ENCODE measurements at regions not wholly inside any gene's neighbourhood (a gene's known extent, or its start where the extent isn't known, plus 50 kb on each side); places are given as distances from the start of the nearest gene placed in this dataset.

- TF ChIP-seq MAX (IDR thresholded peaks at IDR 0.05) = no peak
- no peak for TF ChIP-seq YY1 (IDR thresholded peaks at IDR 0.05; ENCODE audit: low read depth)
- no peak for TF ChIP-seq TAF1 (IDR thresholded peaks at IDR 0.05; ENCODE audit: low read depth)
- no peak for TF ChIP-seq REST (IDR thresholded peaks at IDR 0.05; ENCODE audit: low read depth)
- no peak for TF ChIP-seq RAD21 (IDR thresholded peaks at IDR 0.05; ENCODE audit: low read depth)
- no peak for TF ChIP-seq CEBPB (IDR thresholded peaks at IDR 0.05)
- no peak for TF ChIP-seq USF1 (IDR thresholded peaks at IDR 0.05)
- no peak for TF ChIP-seq EP300 (IDR thresholded peaks at IDR 0.05; ENCODE audit: borderline replicate concordance)
- TF ChIP-seq CREB1 (IDR thresholded peaks at IDR 0.05; ENCODE audit: low read depth) = no peak
- TF ChIP-seq TCF12 (IDR thresholded peaks at IDR 0.05; ENCODE audit: low read depth) = no peak
- no peak for TF ChIP-seq NFIC (IDR thresholded peaks at IDR 0.05)
Observed at GRCh38 chr10:35765066-35765527, 123.0 kb upstream of the FZD8 start.
